ENCODE measurements at regions not wholly inside any gene's neighbourhood (a gene's known extent, or its start where the extent isn't known, plus 50 kb on each side); places are given as distances from the start of the nearest gene placed in this dataset.

DNA sequence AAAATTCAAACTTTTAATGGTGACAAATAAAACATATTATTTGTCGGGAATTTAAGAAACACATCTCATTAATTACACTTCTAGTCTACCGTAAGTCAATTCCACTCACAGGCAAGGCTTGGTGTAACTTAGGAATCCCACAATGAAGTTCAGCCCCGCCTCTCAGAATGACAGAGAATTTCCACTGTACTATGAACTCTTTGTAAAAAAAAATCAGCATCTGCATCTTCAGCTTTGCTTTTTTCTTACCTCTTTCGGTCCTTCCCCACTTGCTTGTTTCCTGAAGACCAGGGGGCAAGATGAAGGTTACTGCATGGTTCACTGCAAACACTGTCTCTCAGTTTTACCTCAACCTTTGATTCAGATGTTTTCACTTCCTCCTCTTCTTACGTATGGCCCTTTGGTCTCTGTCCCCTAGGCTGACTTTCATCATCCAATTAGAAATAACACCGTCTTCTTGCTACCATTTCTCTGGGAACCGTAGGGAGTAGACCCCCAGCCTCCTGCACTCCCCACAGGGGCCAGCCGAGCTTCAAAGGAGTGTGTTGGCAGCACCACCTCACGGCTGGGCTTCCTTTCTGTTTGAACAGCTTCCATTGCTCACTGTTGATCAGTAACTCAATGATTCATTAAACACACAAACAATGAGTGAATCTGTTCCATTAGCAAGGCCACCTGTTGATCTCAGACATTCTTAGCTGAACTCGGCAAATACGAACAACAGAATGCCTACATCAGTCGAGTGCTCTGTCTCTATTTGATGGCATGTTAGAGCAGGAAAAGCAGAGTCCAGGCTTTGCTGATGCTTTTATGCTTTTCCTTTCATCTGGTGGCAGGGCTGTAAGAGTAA lies 343.0 kb downstream of the BMP4 start:
- peak in 1 of 2 donors; percentile 36 for TF ChIP-seq POLR2A (IDR thresholded peaks at IDR 0.05)
- TF ChIP-seq, protein P1, sequence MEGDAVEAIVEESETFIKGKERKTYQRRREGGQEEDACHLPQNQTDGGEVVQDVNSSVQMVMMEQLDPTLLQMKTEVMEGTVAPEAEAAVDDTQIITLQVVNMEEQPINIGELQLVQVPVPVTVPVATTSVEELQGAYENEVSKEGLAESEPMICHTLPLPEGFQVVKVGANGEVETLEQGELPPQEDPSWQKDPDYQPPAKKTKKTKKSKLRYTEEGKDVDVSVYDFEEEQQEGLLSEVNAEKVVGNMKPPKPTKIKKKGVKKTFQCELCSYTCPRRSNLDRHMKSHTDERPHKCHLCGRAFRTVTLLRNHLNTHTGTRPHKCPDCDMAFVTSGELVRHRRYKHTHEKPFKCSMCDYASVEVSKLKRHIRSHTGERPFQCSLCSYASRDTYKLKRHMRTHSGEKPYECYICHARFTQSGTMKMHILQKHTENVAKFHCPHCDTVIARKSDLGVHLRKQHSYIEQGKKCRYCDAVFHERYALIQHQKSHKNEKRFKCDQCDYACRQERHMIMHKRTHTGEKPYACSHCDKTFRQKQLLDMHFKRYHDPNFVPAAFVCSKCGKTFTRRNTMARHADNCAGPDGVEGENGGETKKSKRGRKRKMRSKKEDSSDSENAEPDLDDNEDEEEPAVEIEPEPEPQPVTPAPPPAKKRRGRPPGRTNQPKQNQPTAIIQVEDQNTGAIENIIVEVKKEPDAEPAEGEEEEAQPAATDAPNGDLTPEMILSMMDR (IDR thresholded peaks at IDR 0.05), result peak in 1 of 6 experiments; percentile 6
